ENCODE measurements at regions not wholly inside any gene's neighbourhood (a gene's known extent, or its start where the extent isn't known, plus 50 kb on each side); places are given as distances from the start of the nearest gene placed in this dataset.

- POLR2A ChIA-PET = no interaction called here
- no peak for DNase-seq (ENCODE audit: extremely low spot score)
- CTCF ChIA-PET = no interaction called here
- TF ChIP-seq CTBP1 (IDR thresholded peaks at IDR 0.05; ENCODE audit: borderline replicate concordance) (no peak), BHLHE40 (IDR thresholded peaks at IDR 0.05; ENCODE audit: borderline replicate concordance) (no peak), SP1 (IDR thresholded peaks at IDR 0.05) (no peak), PKNOX1 (IDR thresholded peaks at IDR 0.05) (no peak), ARNT (IDR thresholded peaks at IDR 0.05) (no peak), ELF4 (IDR thresholded peaks at IDR 0.05) (no peak), L3MBTL2 (conservative IDR thresholded peaks at IDR 0.05) (no peak), NFRKB (IDR thresholded peaks at IDR 0.05) (no peak), TARDBP (IDR thresholded peaks at IDR 0.05) (no peak), FOXM1 (IDR thresholded peaks at IDR 0.05; ENCODE audit: borderline replicate concordance) (no peak), HDGF (IDR thresholded peaks at IDR 0.05; ENCODE audit: borderline replicate concordance) (no peak), SUZ12 (IDR thresholded peaks at IDR 0.05) (no peak), LEF1 (IDR thresholded peaks at IDR 0.05; ENCODE audit: borderline replicate concordance) (no peak), ZNF384 (IDR thresholded peaks at IDR 0.05) (no peak), FOXK2 (IDR thresholded peaks at IDR 0.05) (no peak), FOXA1 (IDR thresholded peaks at IDR 0.05) (no peak)
Measured at GRCh38 chr21:38186661-38187270, 70.0 kb upstream of the KCNJ15 start.

GRCh38 chr21:38188037-38188436, 68.8 kb upstream of the KCNJ15 start:
- TF ChIP-seq CTBP1 (IDR thresholded peaks at IDR 0.05; ENCODE audit: borderline replicate concordance) = no peak
- TF ChIP-seq FOXK2 (IDR thresholded peaks at IDR 0.05) = no peak
- TF ChIP-seq SUZ12 (IDR thresholded peaks at IDR 0.05) = no peak
- no peak for TF ChIP-seq BHLHE40 (IDR thresholded peaks at IDR 0.05; ENCODE audit: borderline replicate concordance)
- no peak for TF ChIP-seq LEF1 (IDR thresholded peaks at IDR 0.05; ENCODE audit: borderline replicate concordance)
- no peak for TF ChIP-seq SP1 (IDR thresholded peaks at IDR 0.05)
- no peak for TF ChIP-seq NFRKB (IDR thresholded peaks at IDR 0.05)
- no peak for TF ChIP-seq ARNT (IDR thresholded peaks at IDR 0.05)
- TF ChIP-seq TARDBP (IDR thresholded peaks at IDR 0.05) = no peak
- no peak for DNase-seq (ENCODE audit: extremely low spot score)
- ChIA-PET CTCF (no interaction called here), POLR2A (no interaction called here)

GRCh38 chr21:38196036-38196435, 60.8 kb upstream of the KCNJ15 start:
- CTCF ChIA-PET = no interaction called here
- no peak for TF ChIP-seq BHLHE40 (IDR thresholded peaks at IDR 0.05; ENCODE audit: borderline replicate concordance)
- TF ChIP-seq ELF4 (IDR thresholded peaks at IDR 0.05) = no peak
- TF ChIP-seq ZNF384 (IDR thresholded peaks at IDR 0.05) = no peak
- no peak for TF ChIP-seq L3MBTL2 (conservative IDR thresholded peaks at IDR 0.05)
- TF ChIP-seq HDGF (IDR thresholded peaks at IDR 0.05; ENCODE audit: borderline replicate concordance) = no peak
- no peak for TF ChIP-seq SUZ12 (IDR thresholded peaks at IDR 0.05)
- TF ChIP-seq FOXA1 (IDR thresholded peaks at IDR 0.05) = no peak
- no peak for TF ChIP-seq FOXM1 (IDR thresholded peaks at IDR 0.05; ENCODE audit: borderline replicate concordance)
- no peak for TF ChIP-seq SP1 (IDR thresholded peaks at IDR 0.05)
- no peak for TF ChIP-seq FOXK2 (IDR thresholded peaks at IDR 0.05)
- POLR2A ChIA-PET = no interaction called here
- DNase-seq (ENCODE audit: extremely low spot score) = no peak

- ChIA-PET POLR2A (no interaction called here), CTCF (no interaction called here)
- DNase-seq (ENCODE audit: extremely low spot score) = no peak
- TF ChIP-seq LEF1 (IDR thresholded peaks at IDR 0.05; ENCODE audit: borderline replicate concordance) = no peak
- no peak for TF ChIP-seq ARNT (IDR thresholded peaks at IDR 0.05)
- no peak for TF ChIP-seq FOXM1 (IDR thresholded peaks at IDR 0.05; ENCODE audit: borderline replicate concordance)
- no peak for TF ChIP-seq FOXK2 (IDR thresholded peaks at IDR 0.05)
- no peak for TF ChIP-seq NFRKB (IDR thresholded peaks at IDR 0.05)
- no peak for TF ChIP-seq L3MBTL2 (conservative IDR thresholded peaks at IDR 0.05)
- no peak for TF ChIP-seq PKNOX1 (IDR thresholded peaks at IDR 0.05)
- no peak for TF ChIP-seq CTBP1 (IDR thresholded peaks at IDR 0.05; ENCODE audit: borderline replicate concordance)
- no peak for TF ChIP-seq ELF4 (IDR thresholded peaks at IDR 0.05)
- TF ChIP-seq HDGF (IDR thresholded peaks at IDR 0.05; ENCODE audit: borderline replicate concordance) = no peak
- TF ChIP-seq BHLHE40 (IDR thresholded peaks at IDR 0.05; ENCODE audit: borderline replicate concordance) = no peak
- TF ChIP-seq TARDBP (IDR thresholded peaks at IDR 0.05) = no peak
- TF ChIP-seq SUZ12 (IDR thresholded peaks at IDR 0.05) = no peak
- TF ChIP-seq FOXA1 (IDR thresholded peaks at IDR 0.05) = no peak
- no peak for TF ChIP-seq SP1 (IDR thresholded peaks at IDR 0.05)
- no peak for TF ChIP-seq ZNF384 (IDR thresholded peaks at IDR 0.05)
Measured at GRCh38 chr21:38202811-38203210, 54.0 kb upstream of the KCNJ15 start.

- ChIA-PET CTCF (no interaction called here), POLR2A (no interaction called here)
- DNase-seq (ENCODE audit: extremely low spot score) = no peak
Measured at GRCh38 chr21:38203229-38203628, 53.6 kb upstream of the KCNJ15 start.

More at GRCh38 chr21:38203229-38203628, 53.6 kb upstream of the KCNJ15 start:
- TF ChIP-seq FOXA1 (IDR thresholded peaks at IDR 0.05) (no peak), FOXM1 (IDR thresholded peaks at IDR 0.05; ENCODE audit: borderline replicate concordance) (no peak), TARDBP (IDR thresholded peaks at IDR 0.05) (no peak), CTBP1 (IDR thresholded peaks at IDR 0.05; ENCODE audit: borderline replicate concordance) (no peak), ZNF384 (IDR thresholded peaks at IDR 0.05) (no peak), ELF4 (IDR thresholded peaks at IDR 0.05) (no peak), NFRKB (IDR thresholded peaks at IDR 0.05) (no peak), SUZ12 (IDR thresholded peaks at IDR 0.05) (no peak), PKNOX1 (IDR thresholded peaks at IDR 0.05) (no peak), ARNT (IDR thresholded peaks at IDR 0.05) (no peak), L3MBTL2 (conservative IDR thresholded peaks at IDR 0.05) (no peak), HDGF (IDR thresholded peaks at IDR 0.05; ENCODE audit: borderline replicate concordance) (no peak), LEF1 (IDR thresholded peaks at IDR 0.05; ENCODE audit: borderline replicate concordance) (no peak), FOXK2 (IDR thresholded peaks at IDR 0.05) (no peak), SP1 (IDR thresholded peaks at IDR 0.05) (no peak), BHLHE40 (IDR thresholded peaks at IDR 0.05; ENCODE audit: borderline replicate concordance) (no peak)
